HepG2 (cell line): ENCODE measurements at regions not wholly inside any gene's neighbourhood (a gene's known extent, or its start where the extent isn't known, plus 50 kb on each side); places are given as distances from the start of the nearest gene placed in this dataset.

Experiments
- CEBPB ChIP-seq: IDR thresholded peaks from 2 replicates; pipeline ENCODE4 v1.6.1; 2011; ENCODE audit warnings: low read depth, low read length, improper control_type of control experiment, borderline replicate concordance
- EP300 ChIP-seq, 3 experiments: sonication (generic) in 1 of 3; formaldehyde crosslinking in 1 of 3; IDR thresholded peaks; 2 replicates each; pipeline versions ENCODE4 v1.5.1 to v1.6.1; 2011 to 2020; ENCODE audit warnings: low read depth in 2 of 3, low read length in 2 of 3, borderline replicate concordance in 1 of 3, improper control_type of control experiment in 1 of 3, mild to moderate bottlenecking in 1 of 3, missing genetic modification reagents in 1 of 3, moderate library complexity in 1 of 3
- EZH2 ChIP-seq: conservative IDR thresholded peaks from 2 replicates; pipeline ENCODE4 v1.6.1; 2012; ENCODE audit warnings: mild to moderate bottlenecking, low read depth, low read length, moderate library complexity
- JUNB ChIP-seq: sonication (generic); formaldehyde crosslinking; IDR thresholded peaks from 2 replicates; pipeline ENCODE4 v1.8.0; 2022; ENCODE audit warnings: missing genetic modification reagents, mild to moderate bottlenecking, borderline replicate concordance
- MAFF ChIP-seq: IDR thresholded peaks from 2 replicates; pipeline ENCODE4 v1.6.1; 2011; ENCODE audit warnings: low read depth, low read length, improper control_type of control experiment
- REST ChIP-seq, 2 experiments: IDR thresholded peaks; 2 replicates each; pipeline ENCODE4 v1.6.1; 2011 to 2012; ENCODE audit warnings: low read length in 2 of 2, borderline replicate concordance in 1 of 2, low read depth in 1 of 2, mild to moderate bottlenecking in 1 of 2, moderate library complexity in 1 of 2
- SETDB1 ChIP-seq: sonication (generic); formaldehyde crosslinking; IDR thresholded peaks from 2 replicates; pipeline ENCODE4 v1.5.1; 2020; ENCODE audit warnings: missing genetic modification reagents, mild to moderate bottlenecking, borderline replicate concordance
- TAF1 ChIP-seq: sonication (generic); formaldehyde crosslinking; IDR thresholded peaks from 2 replicates; pipeline ENCODE4 v1.4.0; 2020; ENCODE audit warnings: missing genetic modification reagents
- ZNF256 ChIP-seq: sonication (generic); formaldehyde crosslinking; conservative IDR thresholded peaks from 2 replicates; pipeline ENCODE4 v1.4.0; 2020; ENCODE audit warnings: missing genetic modification reagents
- TF ChIP-seq, protein P1 (sequence below): sonication (generic); formaldehyde crosslinking; IDR thresholded peaks from 2 replicates; pipeline ENCODE4 v1.8.1; 2022; ENCODE audit warnings: low read depth, mild to moderate bottlenecking, missing genetic modification reagents

DNA sequence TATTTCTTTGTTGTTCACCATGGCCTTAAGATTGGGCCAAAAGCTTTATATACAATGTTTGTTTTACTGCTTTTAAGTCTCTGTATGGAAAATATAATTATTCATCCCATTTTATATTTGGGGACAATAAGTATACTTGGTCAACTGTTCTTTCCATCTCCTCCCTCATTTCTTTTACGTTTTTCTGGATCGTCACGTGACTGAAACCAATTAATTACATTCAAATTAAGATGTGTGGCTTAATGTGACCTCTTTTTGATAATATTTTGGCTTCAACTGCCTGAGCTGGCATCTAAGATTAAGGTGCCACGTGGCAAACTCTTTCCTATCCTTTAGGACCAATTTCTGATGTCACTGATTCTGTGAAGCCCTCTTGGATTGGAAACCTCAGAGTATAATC lies 250.1 kb upstream of the SGCD start:
- TF ChIP-seq JUNB (CRISPR knock-in tag) (no peak), CEBPB (no peak), TAF1 (CRISPR knock-in tag) (no peak), REST (IDR thresholded peaks at IDR 0.05; ENCODE audit: borderline replicate concordance in 1 of 2, low read depth in 1 of 2, low read length in 2 of 2) (no peak), MAFF (no peak), ZNF256 (CRISPR knock-in tag) (no peak), EP300 (IDR thresholded peaks at IDR 0.05; ENCODE audit: low read depth in 2 of 2, low read length in 2 of 2) (no peak), EP300 (CRISPR knock-in tag; IDR thresholded peaks at IDR 0.05; ENCODE audit: borderline replicate concordance) (no peak), SETDB1 (CRISPR knock-in tag) (no peak), EZH2 (no peak)
- TF ChIP-seq, protein P1, sequence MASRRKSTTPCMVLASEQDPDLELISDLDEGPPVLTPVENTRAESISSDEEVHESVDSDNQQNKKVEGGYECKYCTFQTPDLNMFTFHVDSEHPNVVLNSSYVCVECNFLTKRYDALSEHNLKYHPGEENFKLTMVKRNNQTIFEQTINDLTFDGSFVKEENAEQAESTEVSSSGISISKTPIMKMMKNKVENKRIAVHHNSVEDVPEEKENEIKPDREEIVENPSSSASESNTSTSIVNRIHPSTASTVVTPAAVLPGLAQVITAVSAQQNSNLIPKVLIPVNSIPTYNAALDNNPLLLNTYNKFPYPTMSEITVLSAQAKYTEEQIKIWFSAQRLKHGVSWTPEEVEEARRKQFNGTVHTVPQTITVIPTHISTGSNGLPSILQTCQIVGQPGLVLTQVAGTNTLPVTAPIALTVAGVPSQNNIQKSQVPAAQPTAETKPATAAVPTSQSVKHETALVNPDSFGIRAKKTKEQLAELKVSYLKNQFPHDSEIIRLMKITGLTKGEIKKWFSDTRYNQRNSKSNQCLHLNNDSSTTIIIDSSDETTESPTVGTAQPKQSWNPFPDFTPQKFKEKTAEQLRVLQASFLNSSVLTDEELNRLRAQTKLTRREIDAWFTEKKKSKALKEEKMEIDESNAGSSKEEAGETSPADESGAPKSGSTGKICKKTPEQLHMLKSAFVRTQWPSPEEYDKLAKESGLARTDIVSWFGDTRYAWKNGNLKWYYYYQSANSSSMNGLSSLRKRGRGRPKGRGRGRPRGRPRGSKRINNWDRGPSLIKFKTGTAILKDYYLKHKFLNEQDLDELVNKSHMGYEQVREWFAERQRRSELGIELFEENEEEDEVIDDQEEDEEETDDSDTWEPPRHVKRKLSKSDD (CRISPR knock-in tag) = no peak
